IPS-15b (cell line): ENCODE measurements at regions not wholly inside any gene's neighbourhood (a gene's known extent, or its start where the extent isn't known, plus 50 kb on each side); places are given as distances from the start of the nearest gene placed in this dataset.
"Not testable (repeated sequence)": the region's sequence is repeated elsewhere in the genome, so short reads cannot be mapped to it uniquely, and the experiment has no call there.

Experiments
- H3K27me3 ChIP-seq: one replicate; pipeline ENCODE4 v1.6.1; 2013; ENCODE audit warnings: low read length; ENCODE audit not compliant: control insufficient read depth, insufficient read depth
- H3K36me3 ChIP-seq: one replicate; pipeline ENCODE4 v1.6.1; 2013; ENCODE audit warnings: low read length; ENCODE audit not compliant: control insufficient read depth, insufficient read depth
- H3K4me1 ChIP-seq: one replicate; pipeline ENCODE4 v1.6.1; 2013; ENCODE audit warnings: mild to moderate bottlenecking, low read length; ENCODE audit not compliant: control insufficient read depth, insufficient read depth
- H3K4me3 ChIP-seq: one replicate; pipeline ENCODE4 v1.5.1; 2013; ENCODE audit warnings: low read depth, low read length
- H3K9ac ChIP-seq: one replicate; pipeline ENCODE4 v1.6.1; 2013; ENCODE audit warnings: low read depth, mild to moderate bottlenecking, low read length
- H3K9me3 ChIP-seq: one replicate; pipeline ENCODE4 v1.6.1; 2013; ENCODE audit warnings: mild to moderate bottlenecking, low read length; ENCODE audit not compliant: control insufficient read depth, insufficient read depth

DNA sequence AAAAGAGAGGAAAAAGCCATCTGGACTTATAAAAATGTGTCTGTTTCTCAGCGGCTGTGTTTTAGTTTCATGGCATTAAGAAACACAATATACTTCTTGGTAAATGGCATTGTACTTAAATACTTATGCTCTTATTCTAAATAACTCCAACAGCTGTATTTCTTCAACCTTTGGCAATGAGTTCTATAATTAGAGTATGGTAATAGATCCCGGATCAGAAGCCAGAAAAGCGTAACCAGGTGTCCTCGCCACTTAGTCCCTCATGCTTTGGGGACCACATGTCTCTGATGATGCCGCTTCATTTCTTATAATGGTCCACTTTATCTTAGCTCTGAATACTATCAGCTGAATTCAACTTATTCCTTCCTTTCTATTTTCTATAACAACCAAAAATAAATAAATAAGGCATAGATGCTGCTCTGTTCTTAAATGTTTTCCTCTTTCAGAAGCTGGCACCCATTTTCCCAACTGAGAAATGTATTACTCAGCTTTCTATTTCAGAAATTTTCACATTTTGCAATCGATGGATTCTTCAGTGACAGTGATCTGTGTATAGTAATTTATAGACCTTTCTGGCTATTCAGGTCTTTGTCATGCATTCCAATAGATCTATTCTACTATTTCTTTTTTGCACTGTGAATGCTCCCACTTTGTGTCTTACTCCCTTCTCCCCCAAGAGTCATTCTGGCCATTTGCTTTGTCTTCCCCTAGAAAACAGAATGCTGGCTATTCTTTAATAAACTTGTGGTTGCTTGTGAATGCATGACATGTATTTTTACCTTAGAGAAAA is 87.6 kb upstream of the KBTBD8 start:
- Histone ChIP-seq H3K27me3 (no peaks in the 10 kb centered on the region), H3K36me3 (no peaks in the 10 kb centered on the region), H3K4me3 (no peak overlapping the region), H3K4me1 (no peaks in the 10 kb centered on the region), H3K9ac (no peak overlapping the region), H3K9me3 (no peaks in the 10 kb centered on the region)

DNA sequence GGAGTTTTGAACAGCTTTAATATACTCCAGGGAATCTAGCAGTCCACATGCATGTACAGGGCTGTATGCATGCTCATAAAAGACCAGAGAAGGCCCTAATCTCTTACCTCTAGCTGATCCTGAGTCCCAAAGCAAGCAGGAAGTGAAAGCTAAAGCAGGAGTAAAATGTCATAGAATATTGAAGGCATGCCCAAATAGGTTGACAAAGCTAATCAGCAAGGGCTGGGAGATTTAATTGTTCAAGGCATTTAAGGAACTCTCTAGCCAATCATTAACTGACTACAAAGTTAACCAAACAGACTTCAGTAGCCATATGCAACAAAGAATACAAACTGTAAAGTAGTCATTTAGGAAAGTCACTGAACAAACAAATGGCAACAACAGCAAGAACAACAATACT is 85.8 kb upstream of the KBTBD8 start:
- H3K9ac ChIP-seq = no peak overlapping the region
- no peaks in the 10 kb centered on the region for H3K4me1 ChIP-seq
- H3K36me3 ChIP-seq = no peaks in the 10 kb centered on the region
- no peak overlapping the region for H3K4me3 ChIP-seq
- H3K27me3 ChIP-seq = no peaks in the 10 kb centered on the region
- no peaks in the 10 kb centered on the region for H3K9me3 ChIP-seq

DNA sequence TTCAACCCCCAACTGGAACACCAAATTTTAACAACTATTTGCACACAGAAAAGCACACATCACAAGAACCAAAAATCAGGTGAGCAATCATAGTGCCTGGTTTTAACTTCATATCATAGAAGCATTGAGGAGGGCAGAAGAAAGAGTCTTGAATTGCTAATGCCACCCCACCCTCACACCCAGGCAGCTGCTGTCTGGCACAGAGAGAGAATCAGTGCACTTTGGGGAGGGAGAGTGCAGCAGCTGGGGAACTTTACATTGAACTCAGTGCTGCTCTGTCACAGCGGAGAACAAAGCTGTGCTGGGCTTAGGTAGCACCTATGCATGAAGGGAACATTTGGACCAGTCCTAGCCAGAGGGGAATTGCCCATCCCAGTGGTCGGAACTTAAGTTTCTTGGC is 76.0 kb upstream of the KBTBD8 start:
- Histone ChIP-seq H3K36me3 (no peaks in the 10 kb centered on the region), H3K4me1 (no peaks in the 10 kb centered on the region), H3K4me3 (no peak overlapping the region), H3K9ac (no peak overlapping the region), H3K9me3 (no peaks in the 10 kb centered on the region), H3K27me3 (no peaks in the 10 kb centered on the region)

DNA sequence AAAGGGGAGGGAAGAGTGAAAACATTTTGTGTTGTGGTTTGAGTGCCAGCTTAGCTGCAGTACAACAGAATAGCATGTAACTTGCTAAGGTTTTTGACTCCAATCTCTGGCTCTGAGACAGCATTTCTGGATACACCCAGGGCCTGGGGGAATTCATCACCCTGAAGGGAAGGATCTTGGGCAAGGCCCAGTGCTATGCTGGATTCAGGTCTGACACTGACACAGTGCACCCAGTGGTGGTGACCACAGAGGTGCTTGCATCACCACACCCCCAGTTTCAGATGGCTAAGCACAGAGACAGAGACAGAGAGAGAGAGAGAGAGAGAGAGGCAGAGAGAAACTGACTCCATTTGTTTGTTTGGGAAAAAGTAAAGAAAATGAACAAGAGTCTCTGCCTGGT is 74.1 kb upstream of the KBTBD8 start:
- no peak overlapping the region for H3K9ac ChIP-seq
- H3K4me1 ChIP-seq = no peaks in the 10 kb centered on the region
- no peak overlapping the region for H3K4me3 ChIP-seq
- H3K27me3 ChIP-seq = no peaks in the 10 kb centered on the region
- H3K9me3 ChIP-seq = no peaks in the 10 kb centered on the region
- H3K36me3 ChIP-seq = no peaks in the 10 kb centered on the region

DNA sequence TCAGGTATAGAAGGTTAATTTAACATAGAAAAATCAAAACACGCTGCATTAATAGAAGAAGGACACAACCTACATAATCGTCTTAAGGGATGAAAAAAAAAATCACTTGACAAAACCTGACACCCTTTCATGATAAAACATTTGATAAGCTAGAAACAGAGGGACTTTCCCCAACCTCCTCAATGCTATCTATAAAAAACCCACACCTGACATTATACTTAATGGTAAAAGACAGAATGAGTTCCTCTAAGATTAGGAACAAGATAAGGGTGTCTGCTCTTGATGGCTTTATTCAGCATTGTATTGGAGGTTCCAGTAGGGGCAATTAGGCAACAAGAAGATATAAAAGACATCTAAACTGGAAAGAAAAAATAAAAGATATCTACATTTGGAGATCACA is 69.9 kb upstream of the KBTBD8 start:
- Histone ChIP-seq H3K27me3 (no peaks in the 10 kb centered on the region), H3K9me3 (no peaks in the 10 kb centered on the region), H3K4me1 (peaks cover 26% of the 10 kb centered on the region), H3K9ac (no peak overlapping the region), H3K4me3 (no peak overlapping the region), H3K36me3 (no peaks in the 10 kb centered on the region)

DNA sequence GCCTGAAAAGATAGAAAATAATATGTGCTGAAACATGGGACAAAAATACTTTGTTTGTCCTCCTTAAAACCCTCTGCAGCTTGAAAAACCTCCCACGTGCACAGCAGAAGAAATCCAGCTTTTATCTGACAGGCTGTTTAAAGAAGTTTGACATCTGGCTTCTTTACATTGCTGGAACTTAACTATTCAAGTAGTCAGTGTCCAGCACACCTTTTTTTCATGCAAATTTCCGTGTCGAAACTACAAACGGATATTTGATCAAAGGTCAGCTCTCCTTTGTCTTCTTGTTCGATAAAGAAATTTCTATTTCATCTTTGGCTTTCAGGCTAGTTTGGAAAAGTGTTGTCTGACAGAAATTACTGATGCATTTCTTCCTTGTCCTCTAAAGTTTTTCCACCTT is 66.8 kb upstream of the KBTBD8 start:
- no peak overlapping the region for H3K4me3 ChIP-seq
- H3K9me3 ChIP-seq = no peaks in the 10 kb centered on the region
- H3K36me3 ChIP-seq = no peaks in the 10 kb centered on the region
- H3K27me3 ChIP-seq = no peaks in the 10 kb centered on the region
- no peak overlapping the region for H3K9ac ChIP-seq
- H3K4me1 ChIP-seq = peaks cover 44% of the 10 kb centered on the region

DNA sequence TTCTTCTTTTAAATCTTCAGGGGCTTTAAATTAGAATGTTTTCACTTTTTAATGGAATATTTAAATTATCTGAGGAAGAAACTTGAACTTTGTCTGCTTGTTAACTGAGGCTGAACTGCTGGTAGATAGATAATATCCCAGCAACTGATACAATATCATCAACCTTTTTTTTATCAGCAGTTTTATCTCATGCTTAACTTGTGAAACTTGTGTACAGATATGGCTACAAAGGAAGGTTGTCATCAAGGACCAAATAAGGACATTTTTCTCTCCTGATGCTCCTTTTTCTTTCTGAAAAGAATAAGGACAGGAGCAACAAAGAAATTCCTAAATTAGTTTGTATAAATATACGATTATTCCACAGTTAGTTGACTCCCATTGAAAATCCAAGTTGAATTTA is 66.4 kb upstream of the KBTBD8 start:
- Histone ChIP-seq H3K27me3 (no peaks in the 10 kb centered on the region), H3K9me3 (no peaks in the 10 kb centered on the region), H3K9ac (no peak overlapping the region), H3K4me1 (peaks cover 44% of the 10 kb centered on the region), H3K4me3 (no peak overlapping the region), H3K36me3 (no peaks in the 10 kb centered on the region)

DNA sequence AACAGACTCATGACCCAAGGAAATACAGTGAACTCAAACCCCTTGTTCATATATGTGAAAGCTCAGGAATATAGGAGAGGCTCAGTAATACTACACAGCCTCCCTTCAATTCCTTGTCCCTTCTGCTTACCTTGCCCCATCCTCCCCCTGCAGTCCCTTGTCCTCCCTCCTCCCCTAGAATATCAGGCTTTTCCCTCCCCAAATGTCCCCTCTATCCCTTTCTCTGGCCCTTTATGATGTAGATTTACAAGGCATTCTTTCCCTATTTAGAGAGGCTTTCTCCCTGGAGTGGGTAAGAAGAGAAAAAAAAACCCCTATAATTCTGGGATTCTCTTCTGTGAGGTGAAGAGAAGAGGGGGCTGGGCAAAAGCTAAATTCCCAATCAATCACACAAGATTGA is 64.9 kb upstream of the KBTBD8 start:
- Histone ChIP-seq H3K27me3 (no peaks in the 10 kb centered on the region), H3K4me3 (no peak overlapping the region), H3K36me3 (no peaks in the 10 kb centered on the region), H3K4me1 (peaks cover 44% of the 10 kb centered on the region), H3K9me3 (no peaks in the 10 kb centered on the region), H3K9ac (no peak overlapping the region)

DNA sequence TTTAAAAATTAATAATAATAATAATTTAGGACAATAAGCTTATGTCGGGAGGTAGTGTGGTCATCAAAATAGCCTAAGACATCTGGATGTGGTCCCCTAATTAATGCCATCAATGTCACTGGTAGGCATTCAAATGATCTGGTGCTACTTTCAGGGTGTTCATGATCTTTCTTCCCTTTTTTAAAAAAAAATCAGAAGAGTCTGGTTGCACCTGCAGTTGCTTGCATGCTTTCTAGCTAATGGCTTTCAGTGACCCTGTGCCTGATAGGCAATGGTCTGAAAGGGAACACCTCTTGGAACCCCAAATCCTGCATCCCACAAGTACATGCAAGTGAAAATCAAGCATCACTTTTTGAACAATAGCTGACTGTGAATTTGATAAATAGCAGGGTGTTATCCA is 64.1 kb upstream of the KBTBD8 start:
- H3K36me3 ChIP-seq = no peaks in the 10 kb centered on the region
- H3K9me3 ChIP-seq = no peaks in the 10 kb centered on the region
- no peak overlapping the region for H3K4me3 ChIP-seq
- H3K27me3 ChIP-seq = no peaks in the 10 kb centered on the region
- H3K9ac ChIP-seq = no peak overlapping the region
- H3K4me1 ChIP-seq = peaks cover 44% of the 10 kb centered on the region

DNA sequence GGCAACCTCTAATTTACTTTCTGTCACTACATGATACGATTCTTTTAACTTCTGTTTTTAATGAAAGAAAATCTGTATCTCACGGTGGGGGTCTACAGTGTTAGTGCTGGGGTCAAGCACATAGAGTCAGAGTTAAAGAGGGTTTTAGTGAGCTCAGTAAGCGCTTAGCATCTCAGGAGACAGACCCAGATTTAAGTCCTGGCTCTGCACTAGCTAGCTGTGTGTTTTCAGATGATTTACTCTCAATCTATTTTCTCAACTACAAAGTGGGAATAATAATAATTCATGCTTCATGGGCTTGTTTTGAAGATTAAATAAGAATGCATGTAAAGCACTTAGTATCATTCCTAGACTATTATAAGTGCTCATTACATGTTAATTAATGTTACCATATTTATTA is 63.4 kb upstream of the KBTBD8 start:
- Histone ChIP-seq H3K36me3 (no peaks in the 10 kb centered on the region), H3K27me3 (no peaks in the 10 kb centered on the region), H3K4me3 (no peak overlapping the region), H3K4me1 (peaks cover 49% of the 10 kb centered on the region), H3K9ac (no peak overlapping the region), H3K9me3 (no peaks in the 10 kb centered on the region)

DNA sequence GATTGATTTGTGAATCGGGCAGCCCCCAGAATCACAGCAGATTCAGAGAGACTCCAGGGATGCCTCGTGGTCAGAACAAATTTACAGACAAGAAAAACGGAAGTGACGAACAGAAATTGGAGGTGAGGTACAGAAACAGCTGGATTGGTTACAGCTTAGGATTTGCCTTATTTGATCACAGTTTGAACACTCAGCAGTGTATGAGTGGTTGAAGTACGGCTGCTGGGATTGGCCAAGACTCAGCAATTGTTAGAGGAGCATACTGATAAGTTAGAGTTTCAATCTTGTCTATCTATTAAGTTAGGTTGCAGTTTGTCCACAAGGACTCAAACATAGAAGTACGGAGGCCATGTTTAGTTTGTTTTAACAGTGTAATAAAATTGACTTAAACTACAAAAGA is 61.1 kb upstream of the KBTBD8 start:
- H3K27me3 ChIP-seq, H3K4me3 ChIP-seq, H3K36me3 ChIP-seq, H3K9me3 ChIP-seq, H3K9ac ChIP-seq: not testable (repeated sequence)
- peaks cover 33% of the 10 kb centered on the region for H3K4me1 ChIP-seq

DNA sequence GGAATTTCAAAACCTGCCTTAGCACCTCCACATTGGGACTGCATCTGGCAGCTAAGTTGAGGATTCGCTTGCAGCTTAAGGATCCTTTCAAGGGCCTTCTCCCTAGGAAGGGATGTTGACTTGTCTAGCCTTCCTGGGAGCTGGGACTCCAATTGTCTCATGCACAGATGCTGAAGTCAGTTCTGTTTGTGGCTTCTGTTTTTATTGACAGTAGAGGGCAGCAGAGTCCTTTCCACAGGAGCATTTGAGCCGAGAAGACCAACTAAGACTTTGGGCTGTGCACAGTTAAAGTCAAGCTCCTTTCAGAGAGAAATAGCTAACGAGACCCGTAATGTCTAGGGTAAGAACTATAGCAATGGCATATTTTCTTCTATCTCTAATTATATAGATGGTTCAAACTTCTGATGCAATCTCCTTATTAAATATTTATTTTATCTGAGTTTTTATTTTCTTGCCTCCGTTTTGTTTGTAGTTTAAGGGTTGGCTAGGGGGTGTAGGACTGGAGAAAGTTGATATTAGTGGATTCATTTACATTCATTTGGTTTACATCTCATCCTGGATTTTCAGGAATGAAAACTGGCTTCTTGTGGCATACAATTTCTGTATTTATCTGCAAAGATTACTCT is 59.7 kb upstream of the KBTBD8 start:
- no peaks in the 10 kb centered on the region for H3K36me3 ChIP-seq

More for the DNA sequence above, 59.7 kb upstream of the KBTBD8 start:
- Histone ChIP-seq H3K4me3 (no peak overlapping the region), H3K9ac (no peak overlapping the region), H3K4me1 (peaks cover 22% of the 10 kb centered on the region), H3K9me3 (no peaks in the 10 kb centered on the region), H3K27me3 (no peaks in the 10 kb centered on the region)
